Panc1 (cell line): ENCODE measurements at regions not wholly inside any gene's neighbourhood (a gene's known extent, or its start where the extent isn't known, plus 50 kb on each side); places are given as distances from the start of the nearest gene placed in this dataset.

ENCODE experiments used
- ATAC-seq: fragments of 200-7000 bp; cut with Tn5 transposase; 2 replicates; pipeline ENCODE4 v1.9.1; 2020; ENCODE audit warnings: mild to moderate bottlenecking, moderate library complexity
- BruUV-seq: library from RNA; stranded (reverse); fragments of 400-500 nt; replicated peaks from 2 replicates; lab custom pipeline; 2021; lab: Mats Ljungman, UMichigan
- CTCF ChIA-PET: fragments of 300-600 bp; sonication (Branson Sonifier 250); formaldehyde crosslinking; loops from one replicate; lab custom pipeline; 2022; ENCODE audit warnings: antibody characterized with exemption; lab: Charles Lee
- POLR2A ChIA-PET: fragments of 300-600 bp; sonication (Branson Sonifier 250); formaldehyde crosslinking; loops from one replicate; lab custom pipeline; 2022; ENCODE audit warnings: antibody characterized with exemption; lab: Charles Lee
- DNase-seq: peaks from one replicate; pipeline ENCODE4 v3.0.0-alpha.2; 2010; ENCODE audit warnings: low read depth, low spot score
- H3K27ac ChIP-seq: 2 replicates; pipeline ENCODE4 v1.5.1; 2011; ENCODE audit warnings: mild to moderate bottlenecking, low read length, inconsistent platforms
- H3K27me3 ChIP-seq: fragments of 200-500 bp; sonication (Bioruptor generic); 2 replicates; pipeline ENCODE4 v1.6.0; 2014; ENCODE audit warnings: low read length, inconsistent platforms; ENCODE audit not compliant: control insufficient read depth, insufficient read depth
- H3K36me3 ChIP-seq: fragments of 200-500 bp; sonication (Bioruptor generic); 2 replicates; pipeline ENCODE4 v1.5.1; 2014; ENCODE audit warnings: inconsistent platforms, mild to moderate bottlenecking, low read length, moderate library complexity; ENCODE audit not compliant: control insufficient read depth, insufficient read depth
- H3K4me1 ChIP-seq: 2 replicates; pipeline ENCODE4 v1.5.1; 2011; ENCODE audit warnings: inconsistent platforms, mild to moderate bottlenecking, low read length, moderate library complexity; ENCODE audit not compliant: control insufficient read depth, insufficient read depth
- H3K4me3 ChIP-seq, 2 experiments: 2 replicates each; pipeline ENCODE4 v1.5.1; 2011 to 2012; ENCODE audit warnings: low read depth in 2 of 2, low read length in 2 of 2, mild to moderate bottlenecking in 2 of 2, inconsistent platforms in 1 of 2, moderate library complexity in 1 of 2
- H3K9me3 ChIP-seq: fragments of 200-500 bp; sonication (Bioruptor generic); 2 replicates; pipeline ENCODE4 v1.5.1; 2014; ENCODE audit warnings: low read depth, mild to moderate bottlenecking, inconsistent platforms, low read length, moderate library complexity; ENCODE audit not compliant: control insufficient read depth, insufficient read depth
- POLR2AphosphoS5 ChIP-seq: IDR thresholded peaks from 2 replicates; pipeline ENCODE4 v1.6.1; 2012; ENCODE audit warnings: mild to moderate bottlenecking, low read depth, low read length, moderate library complexity
- REST ChIP-seq, 2 experiments: IDR thresholded peaks; 2 replicates each; pipeline ENCODE4 v1.6.1; 2011 to 2012; ENCODE audit warnings: low read depth in 2 of 2, control low read depth in 1 of 2, low read length in 1 of 2, mild to moderate bottlenecking in 1 of 2, moderate library complexity in 1 of 2; ENCODE audit not compliant: insufficient read depth in 1 of 2
- SIN3A ChIP-seq: IDR thresholded peaks from 2 replicates; pipeline ENCODE4 v1.6.1; 2012; ENCODE audit warnings: low read depth, mild to moderate bottlenecking, low read length, moderate library complexity, borderline replicate concordance; ENCODE audit not compliant: insufficient read depth
- TCF7L2 ChIP-seq: IDR thresholded peaks from 2 replicates; pipeline ENCODE4 v1.6.1; 2011; ENCODE audit warnings: mild to moderate bottlenecking, low read depth, low read length, inconsistent platforms
- in situ Hi-C: cut with HindIII; loops from 2 replicates; pipeline ENCODE4 v1.10.0; 2016; ENCODE audit warnings: low sequenced_read_pairs, low pct_unique_long_range_greater_than_20kb
- intact Hi-C: fragments of 100-400 bp; cut with micrococcal nuclease; formaldehyde crosslinking; loops from one replicate; pipeline ENCODE4 v1.10.0; 2022; ENCODE audit not compliant: unreplicated experiment
- TF ChIP-seq, protein P1 (sequence below): fragments of 450-650 bp; IDR thresholded peaks from 2 replicates; pipeline ENCODE4 v1.5.1; 2017; ENCODE audit warnings: mild to moderate bottlenecking

DNA sequence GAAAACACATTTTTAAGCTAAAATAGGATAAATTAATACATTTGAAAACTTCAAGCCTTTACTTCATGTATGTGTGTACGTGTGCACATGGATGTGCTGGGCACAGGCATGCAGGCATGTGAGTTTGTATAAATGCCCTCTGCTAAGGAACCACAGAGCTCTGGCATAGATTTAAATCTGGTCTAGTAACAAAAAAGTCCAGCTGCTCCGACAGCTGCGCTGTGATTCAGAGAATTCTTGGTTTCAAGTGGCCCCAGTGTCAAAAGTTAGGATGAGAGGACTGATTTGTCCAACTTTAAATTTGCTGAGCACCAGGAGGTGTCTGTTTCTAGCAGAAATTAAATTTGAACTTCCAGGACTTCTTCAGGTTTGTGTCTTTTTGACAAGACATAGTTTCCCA is 203.7 kb upstream of the TUT7 start:
- CTCF ChIA-PET: no interaction called here
- Histone ChIP-seq H3K27ac (no peak overlapping the region), H3K36me3 (no peaks in the 10 kb centered on the region), H3K4me3 (no peak overlapping the region), H3K4me1 (no peaks in the 10 kb centered on the region), H3K27me3 (no peaks in the 10 kb centered on the region), H3K9me3 (no peaks in the 10 kb centered on the region)
- intact Hi-C loops (no loop called here), in situ Hi-C loops (no loop called here)
- no peak for TF ChIP-seq REST (IDR thresholded peaks at IDR 0.05; ENCODE audit: insufficient read depth in 1 of 2, low read depth in 2 of 2, low read length in 1 of 2)
- no peak for TF ChIP-seq POLR2AphosphoS5
- no peak for TF ChIP-seq TCF7L2
- no peak for TF ChIP-seq SIN3A
- TF ChIP-seq, protein P1, sequence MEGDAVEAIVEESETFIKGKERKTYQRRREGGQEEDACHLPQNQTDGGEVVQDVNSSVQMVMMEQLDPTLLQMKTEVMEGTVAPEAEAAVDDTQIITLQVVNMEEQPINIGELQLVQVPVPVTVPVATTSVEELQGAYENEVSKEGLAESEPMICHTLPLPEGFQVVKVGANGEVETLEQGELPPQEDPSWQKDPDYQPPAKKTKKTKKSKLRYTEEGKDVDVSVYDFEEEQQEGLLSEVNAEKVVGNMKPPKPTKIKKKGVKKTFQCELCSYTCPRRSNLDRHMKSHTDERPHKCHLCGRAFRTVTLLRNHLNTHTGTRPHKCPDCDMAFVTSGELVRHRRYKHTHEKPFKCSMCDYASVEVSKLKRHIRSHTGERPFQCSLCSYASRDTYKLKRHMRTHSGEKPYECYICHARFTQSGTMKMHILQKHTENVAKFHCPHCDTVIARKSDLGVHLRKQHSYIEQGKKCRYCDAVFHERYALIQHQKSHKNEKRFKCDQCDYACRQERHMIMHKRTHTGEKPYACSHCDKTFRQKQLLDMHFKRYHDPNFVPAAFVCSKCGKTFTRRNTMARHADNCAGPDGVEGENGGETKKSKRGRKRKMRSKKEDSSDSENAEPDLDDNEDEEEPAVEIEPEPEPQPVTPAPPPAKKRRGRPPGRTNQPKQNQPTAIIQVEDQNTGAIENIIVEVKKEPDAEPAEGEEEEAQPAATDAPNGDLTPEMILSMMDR: no peak
- ATAC-seq (no peak), DNase-seq (no peak)
- no TSS peak for BruUV-seq
- POLR2A ChIA-PET: no interaction called here

DNA sequence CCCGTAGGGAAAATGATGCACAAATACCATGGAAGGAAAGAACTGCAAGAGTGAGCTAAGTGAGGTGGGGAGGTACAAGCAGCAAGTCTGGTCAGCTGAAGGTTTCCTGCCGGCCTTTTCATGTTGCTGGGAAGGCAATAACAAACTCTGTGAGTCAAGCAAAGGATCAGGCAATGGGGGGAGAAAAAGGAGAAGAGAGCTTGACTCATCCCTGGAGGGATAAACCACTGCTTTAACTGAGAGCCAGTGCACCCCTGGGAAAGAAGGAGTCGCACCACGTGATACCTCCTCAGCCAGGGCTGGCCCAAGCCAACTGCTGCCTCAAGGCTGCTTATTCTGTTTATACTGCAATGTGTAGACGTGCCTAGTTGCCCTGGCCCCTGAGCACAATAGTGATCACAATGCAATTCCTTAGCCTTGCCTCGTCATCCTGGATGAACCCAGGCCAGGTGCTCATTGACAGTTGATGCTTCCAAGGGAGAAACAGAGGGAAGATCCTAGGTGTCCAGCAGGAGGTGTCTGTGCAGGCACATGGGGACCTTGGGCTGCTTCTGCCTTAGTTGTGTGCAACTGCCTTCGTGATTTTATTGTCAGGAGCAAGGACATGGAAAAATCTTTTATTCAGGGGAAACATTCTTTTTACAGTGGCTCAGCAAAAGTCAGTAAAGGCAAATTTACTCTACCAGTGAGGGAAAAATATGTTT is 203.0 kb upstream of the TUT7 start:
- ChIA-PET POLR2A (no interaction called here), CTCF (no interaction called here)
- intact Hi-C loops (no loop called here), in situ Hi-C loops (no loop called here)
- BruUV-seq: no TSS peak
- Histone ChIP-seq H3K9me3 (no peaks in the 10 kb centered on the region), H3K36me3 (no peaks in the 10 kb centered on the region), H3K4me3 (no peak overlapping the region), H3K27ac (no peak overlapping the region), H3K4me1 (no peaks in the 10 kb centered on the region), H3K27me3 (no peaks in the 10 kb centered on the region)
- no peak for DNase-seq
- no peak for ATAC-seq
- TF ChIP-seq POLR2AphosphoS5: no peak
- no peak for TF ChIP-seq SIN3A
- no peak for TF ChIP-seq TCF7L2
- TF ChIP-seq, protein P1: no peak
- no peak for TF ChIP-seq REST (IDR thresholded peaks at IDR 0.05; ENCODE audit: insufficient read depth in 1 of 2, low read depth in 2 of 2, low read length in 1 of 2)
